ENCODE measurements at regions not wholly inside any gene's neighbourhood (a gene's known extent, or its start where the extent isn't known, plus 50 kb on each side); places are given as distances from the start of the nearest gene placed in this dataset.
A peak's percentile ranks its signal among the peaks of the same experiment; 100 is the strongest.

- no peaks in the 10 kb centered on the region for H3F3A ChIP-seq (ENCODE audit: low read depth)
- H3K27ac ChIP-seq = no peak overlapping the region
- H3K9me3 ChIP-seq (ENCODE audit: low read depth) = no peaks in the 10 kb centered on the region
- H3K27me3 ChIP-seq = no peaks in the 10 kb centered on the region
- no peak for TF ChIP-seq CTCF (IDR thresholded peaks at IDR 0.05)
- no peak for TF ChIP-seq EZH2 (IDR thresholded peaks at IDR 0.05)
- no peak for TF ChIP-seq EZH2phosphoT487 (IDR thresholded peaks at IDR 0.05)
- H3K27ac Mint-ChIP-seq = peak overlapping the region; percentile 18
- peaks cover 40% of the 10 kb centered on the region for H3K4me1 Mint-ChIP-seq
- H3K27me3 Mint-ChIP-seq (ENCODE audit: insufficient read depth, low read depth) = peaks cover 3% of the 10 kb centered on the region
- no peaks in the 10 kb centered on the region for H3K36me3 ChIP-seq
- no peaks in the 10 kb centered on the region for H3K4me1 ChIP-seq
- H3K9me3 Mint-ChIP-seq = peaks cover 4% of the 10 kb centered on the region
- H2AFZ ChIP-seq (replicated peaks) = no peak overlapping the region
- H3K79me2 ChIP-seq (ENCODE audit: low read depth) = no peaks in the 10 kb centered on the region
- H3K9ac ChIP-seq = no peak overlapping the region
- no peak overlapping the region for H3K4me3 Mint-ChIP-seq
- no peak overlapping the region for H3K4me2 ChIP-seq
- no peak for DNase-seq (ENCODE audit: low spot score)
- H3K36me3 Mint-ChIP-seq = no peaks in the 10 kb centered on the region
- H3K4me3 ChIP-seq = no peak overlapping the region
- no peaks in the 10 kb centered on the region for H4K20me1 ChIP-seq (ENCODE audit: low read depth)
Measured at GRCh38 chr11:110991661-110992355, 253.7 kb upstream of the POU2AF2 start.

GRCh38 chr11:110990311-110990710 is 255.2 kb upstream of the POU2AF2 start:
- H3K4me1 Mint-ChIP-seq = peaks cover 42% of the 10 kb centered on the region
- no peak overlapping the region for H3K4me3 Mint-ChIP-seq
- DNase-seq (ENCODE audit: low spot score) = no peak
- H3K36me3 ChIP-seq = no peaks in the 10 kb centered on the region
- no peak overlapping the region for H3K4me3 ChIP-seq
- H3K27ac Mint-ChIP-seq = no peak overlapping the region
- H2AFZ ChIP-seq (replicated peaks) = no peak overlapping the region
- no peaks in the 10 kb centered on the region for H3F3A ChIP-seq (ENCODE audit: low read depth)
- no peaks in the 10 kb centered on the region for H3K79me2 ChIP-seq (ENCODE audit: low read depth)
- H3K27me3 ChIP-seq = no peaks in the 10 kb centered on the region
- no peak overlapping the region for H3K9ac ChIP-seq
- no peaks in the 10 kb centered on the region for H3K27me3 Mint-ChIP-seq (ENCODE audit: insufficient read depth, low read depth)
- no peak overlapping the region for H3K4me2 ChIP-seq
- no peaks in the 10 kb centered on the region for H3K9me3 ChIP-seq (ENCODE audit: low read depth)
- H3K4me1 ChIP-seq = no peaks in the 10 kb centered on the region
- TF ChIP-seq CTCF (IDR thresholded peaks at IDR 0.05) (no peak), EZH2phosphoT487 (IDR thresholded peaks at IDR 0.05) (no peak), EZH2 (IDR thresholded peaks at IDR 0.05) (no peak)
- H4K20me1 ChIP-seq (ENCODE audit: low read depth) = no peaks in the 10 kb centered on the region
- H3K36me3 Mint-ChIP-seq = no peaks in the 10 kb centered on the region
- no peaks in the 10 kb centered on the region for H3K9me3 Mint-ChIP-seq
- H3K27ac ChIP-seq = no peak overlapping the region

- DNase-seq (ENCODE audit: low spot score) = no peak
- Histone ChIP-seq H3K79me2 (ENCODE audit: low read depth) (no peaks in the 10 kb centered on the region), H3K9me3 (ENCODE audit: low read depth) (no peaks in the 10 kb centered on the region), H3K27ac (no peak overlapping the region), H2AFZ (replicated peaks) (no peak overlapping the region), H3K4me3 (no peak overlapping the region), H3K4me1 (no peaks in the 10 kb centered on the region), H4K20me1 (ENCODE audit: low read depth) (no peaks in the 10 kb centered on the region), H3F3A (ENCODE audit: low read depth) (no peaks in the 10 kb centered on the region), H3K27me3 (no peaks in the 10 kb centered on the region), H3K4me2 (no peak overlapping the region), H3K9ac (no peak overlapping the region), H3K36me3 (no peaks in the 10 kb centered on the region)
- Mint-ChIP-seq H3K27ac (no peak overlapping the region), H3K4me1 (peaks cover 38% of the 10 kb centered on the region), H3K36me3 (no peaks in the 10 kb centered on the region), H3K4me3 (no peak overlapping the region), H3K27me3 (ENCODE audit: insufficient read depth, low read depth) (no peaks in the 10 kb centered on the region), H3K9me3 (no peaks in the 10 kb centered on the region)
- TF ChIP-seq CTCF (IDR thresholded peaks at IDR 0.05) = no peak
- TF ChIP-seq EZH2 (IDR thresholded peaks at IDR 0.05) = no peak
- TF ChIP-seq EZH2phosphoT487 (IDR thresholded peaks at IDR 0.05) = no peak
Measured at GRCh38 chr11:110989428-110990133, 255.9 kb upstream of the POU2AF2 start.
